Glutamatergic neuron (in vitro differentiated cells): ENCODE measurements at regions not wholly inside any gene's neighbourhood (a gene's known extent, or its start where the extent isn't known, plus 50 kb on each side); places are given as distances from the start of the nearest gene placed in this dataset.
A peak's percentile ranks its signal among the peaks of the same experiment; 100 is the strongest.

Experiments used
- DNase-seq: peaks from one replicate; pipeline ENCODE4 v3.0.0; 2022
- H3K27ac Mint-ChIP-seq: one replicate; pipeline ENCODE4 v1.8.0; 2020; ENCODE audit warnings: mild to moderate bottlenecking, mixed read lengths, inconsistent platforms; ENCODE audit not compliant: unreplicated experiment
- H3K27me3 Mint-ChIP-seq: one replicate; pipeline ENCODE4 v1.8.0; 2020; ENCODE audit warnings: mild to moderate bottlenecking, moderate library complexity, mixed read lengths, inconsistent platforms; ENCODE audit not compliant: unreplicated experiment
- H3K36me3 Mint-ChIP-seq: one replicate; pipeline ENCODE4 v1.8.0; 2020; ENCODE audit warnings: mild to moderate bottlenecking, mixed read lengths, inconsistent platforms; ENCODE audit not compliant: unreplicated experiment
- H3K4me1 Mint-ChIP-seq: one replicate; pipeline ENCODE4 v1.8.0; 2020; ENCODE audit warnings: mild to moderate bottlenecking, low read depth, mixed read lengths, inconsistent platforms; ENCODE audit not compliant: unreplicated experiment
- H3K4me3 Mint-ChIP-seq: one replicate; pipeline ENCODE4 v1.8.0; 2020; ENCODE audit warnings: mild to moderate bottlenecking, mixed read lengths, inconsistent platforms; ENCODE audit not compliant: unreplicated experiment
- H3K9me3 Mint-ChIP-seq: one replicate; pipeline ENCODE4 v1.8.0; 2020; ENCODE audit warnings: mild to moderate bottlenecking, moderate library complexity, mixed read lengths, inconsistent platforms; ENCODE audit not compliant: unreplicated experiment
- TF ChIP-seq, protein P1 (sequence below): fragments of 200-600 bp; sonication (generic); IDR thresholded peaks from one replicate; pipeline ENCODE4 v1.5.0; 2021; ENCODE audit not compliant: partially characterized antibody, unreplicated experiment

GRCh38 chr2:172283476-172283875 is 143.9 kb upstream of the ITGA6 start:
- H3K36me3 Mint-ChIP-seq = no peaks in the 10 kb centered on the region
- no peak overlapping the region for H3K4me3 Mint-ChIP-seq
- H3K27ac Mint-ChIP-seq = no peak overlapping the region
- TF ChIP-seq, protein P1, sequence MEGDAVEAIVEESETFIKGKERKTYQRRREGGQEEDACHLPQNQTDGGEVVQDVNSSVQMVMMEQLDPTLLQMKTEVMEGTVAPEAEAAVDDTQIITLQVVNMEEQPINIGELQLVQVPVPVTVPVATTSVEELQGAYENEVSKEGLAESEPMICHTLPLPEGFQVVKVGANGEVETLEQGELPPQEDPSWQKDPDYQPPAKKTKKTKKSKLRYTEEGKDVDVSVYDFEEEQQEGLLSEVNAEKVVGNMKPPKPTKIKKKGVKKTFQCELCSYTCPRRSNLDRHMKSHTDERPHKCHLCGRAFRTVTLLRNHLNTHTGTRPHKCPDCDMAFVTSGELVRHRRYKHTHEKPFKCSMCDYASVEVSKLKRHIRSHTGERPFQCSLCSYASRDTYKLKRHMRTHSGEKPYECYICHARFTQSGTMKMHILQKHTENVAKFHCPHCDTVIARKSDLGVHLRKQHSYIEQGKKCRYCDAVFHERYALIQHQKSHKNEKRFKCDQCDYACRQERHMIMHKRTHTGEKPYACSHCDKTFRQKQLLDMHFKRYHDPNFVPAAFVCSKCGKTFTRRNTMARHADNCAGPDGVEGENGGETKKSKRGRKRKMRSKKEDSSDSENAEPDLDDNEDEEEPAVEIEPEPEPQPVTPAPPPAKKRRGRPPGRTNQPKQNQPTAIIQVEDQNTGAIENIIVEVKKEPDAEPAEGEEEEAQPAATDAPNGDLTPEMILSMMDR = no peak
- no peaks in the 10 kb centered on the region for H3K9me3 Mint-ChIP-seq
- H3K4me1 Mint-ChIP-seq = peaks cover 2% of the 10 kb centered on the region
- H3K27me3 Mint-ChIP-seq = no peaks in the 10 kb centered on the region
- no peak for DNase-seq

DNA sequence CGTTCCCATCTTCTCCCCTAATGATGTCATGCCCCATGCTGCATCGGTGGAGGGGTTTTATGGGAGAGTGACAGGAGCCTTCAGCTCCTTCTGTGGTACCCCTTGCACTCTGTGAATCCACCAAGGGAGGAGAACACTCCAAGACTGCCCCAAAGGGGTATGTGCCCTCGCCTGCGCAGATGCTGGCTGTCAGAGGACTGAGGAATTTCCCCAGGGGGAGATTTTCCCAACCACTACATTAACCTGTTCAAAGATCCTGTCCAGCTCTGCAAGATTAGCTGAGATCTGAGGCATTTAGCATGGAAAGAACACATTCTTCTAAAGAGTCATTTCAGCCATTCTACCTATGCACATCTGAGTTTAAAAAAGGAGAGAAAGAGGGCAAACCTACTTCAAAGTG is 143.2 kb upstream of the ITGA6 start:
- H3K9me3 Mint-ChIP-seq = no peaks in the 10 kb centered on the region
- no peak for DNase-seq

DNA sequence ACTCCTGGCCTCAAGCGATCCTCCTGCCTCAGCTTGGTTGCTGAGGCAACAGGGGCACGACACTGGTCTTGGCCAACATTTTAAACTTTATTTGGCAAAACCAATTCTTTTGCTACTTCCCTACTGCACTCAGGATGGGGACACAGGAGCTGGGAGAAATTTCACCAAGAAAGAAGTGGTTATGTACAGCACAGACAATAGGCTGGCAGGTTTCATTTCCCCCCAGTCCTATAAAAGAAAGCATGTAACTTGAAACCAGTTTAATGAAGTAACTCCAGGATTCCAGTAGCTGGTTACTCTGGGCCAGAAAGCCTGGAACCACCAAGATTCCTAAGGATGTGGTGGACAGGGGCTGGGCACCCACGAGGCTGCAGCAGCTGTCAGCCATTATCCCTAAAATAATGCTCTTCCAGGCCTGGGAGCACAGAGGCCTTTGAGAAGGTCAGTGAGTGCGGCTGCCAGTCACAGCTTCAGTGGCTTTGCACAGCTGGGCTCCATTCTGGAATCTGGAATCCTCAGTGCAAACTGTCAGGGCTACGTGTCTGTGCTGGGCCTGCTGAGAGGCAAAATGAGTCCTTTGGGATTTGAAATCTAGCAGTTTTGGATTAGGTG is 142.3 kb upstream of the ITGA6 start:
- peak; percentile 29 for DNase-seq
- no peaks in the 10 kb centered on the region for H3K36me3 Mint-ChIP-seq
- H3K4me1 Mint-ChIP-seq = peaks cover 2% of the 10 kb centered on the region
- no peaks in the 10 kb centered on the region for H3K27me3 Mint-ChIP-seq
- TF ChIP-seq, protein P1 = no peak
- H3K9me3 Mint-ChIP-seq = no peaks in the 10 kb centered on the region
- H3K4me3 Mint-ChIP-seq = no peak overlapping the region
- H3K27ac Mint-ChIP-seq = no peak overlapping the region

More for the DNA sequence above, 143.2 kb upstream of the ITGA6 start:
- Mint-ChIP-seq H3K4me1 (peaks cover 2% of the 10 kb centered on the region), H3K27ac (no peak overlapping the region), H3K36me3 (no peaks in the 10 kb centered on the region), H3K4me3 (no peak overlapping the region), H3K27me3 (no peaks in the 10 kb centered on the region)
- TF ChIP-seq, protein P1 = no peak

DNA sequence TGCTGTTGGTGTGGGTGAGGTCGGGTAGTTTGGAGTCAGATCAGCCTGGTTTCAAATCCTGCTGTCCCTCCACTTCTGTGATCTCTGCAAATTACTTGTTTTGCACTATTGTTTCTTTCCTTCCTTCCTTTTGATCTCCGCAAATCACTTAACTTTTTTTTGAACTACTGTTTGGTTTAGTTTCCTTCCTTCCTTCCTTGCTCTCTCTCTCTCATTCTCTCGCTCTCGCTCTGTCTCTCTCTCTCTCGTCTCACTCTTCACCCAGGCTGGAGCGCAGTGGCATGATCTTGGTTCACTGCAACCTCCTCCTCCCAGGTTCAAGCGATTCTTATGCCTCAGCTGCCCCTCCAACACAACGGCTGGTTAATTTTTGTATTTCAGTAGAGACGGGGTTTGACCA is 141.6 kb upstream of the ITGA6 start:
- Mint-ChIP-seq H3K4me1 (peaks cover 2% of the 10 kb centered on the region), H3K4me3 (no peak overlapping the region), H3K36me3 (no peaks in the 10 kb centered on the region), H3K27ac (no peak overlapping the region), H3K9me3 (no peaks in the 10 kb centered on the region), H3K27me3 (no peaks in the 10 kb centered on the region)
- DNase-seq = no peak
- TF ChIP-seq, protein P1 = no peak

DNA sequence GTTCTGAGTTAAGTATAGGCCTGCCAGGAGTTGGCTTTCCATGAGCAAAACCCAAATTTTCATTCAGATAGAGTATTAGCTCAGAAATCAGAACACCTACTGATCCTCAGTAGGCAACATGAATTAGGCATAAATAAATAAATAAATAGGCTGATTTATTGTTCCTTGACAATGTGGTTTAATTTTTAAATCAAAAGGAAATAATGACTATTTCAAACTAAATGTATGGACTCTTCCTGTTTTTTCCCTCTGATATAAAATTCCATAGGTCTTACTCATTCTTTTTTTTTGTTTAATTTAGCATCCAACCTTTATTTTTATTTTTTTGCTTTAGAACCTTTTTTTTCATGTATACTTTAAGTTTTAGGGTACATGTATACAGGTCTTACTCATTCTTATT is 140.2 kb upstream of the ITGA6 start:
- TF ChIP-seq, protein P1 = no peak
- Mint-ChIP-seq H3K27ac (no peak overlapping the region), H3K4me1 (peaks cover 2% of the 10 kb centered on the region), H3K4me3 (no peak overlapping the region), H3K36me3 (no peaks in the 10 kb centered on the region), H3K9me3 (peaks cover 2% of the 10 kb centered on the region), H3K27me3 (peaks cover 4% of the 10 kb centered on the region)
- DNase-seq = no peak
